ENCODE measurements at regions not wholly inside any gene's neighbourhood (a gene's known extent, or its start where the extent isn't known, plus 50 kb on each side); places are given as distances from the start of the nearest gene placed in this dataset.

GRCh38 chr9:135372501-135373008 is 107.0 kb upstream of the PPP1R26 start:
- no peak for TF ChIP-seq CTCF (IDR thresholded peaks at IDR 0.05)
- TF ChIP-seq POLR2A (IDR thresholded peaks at IDR 0.05), result no peak
- no peak for TF ChIP-seq POLR2AphosphoS5 (IDR thresholded peaks at IDR 0.05)

Measured in breast epithelium (tissue), 3 donors.